H1 (cell line): ENCODE measurements at regions not wholly inside any gene's neighbourhood (a gene's known extent, or its start where the extent isn't known, plus 50 kb on each side); places are given as distances from the start of the nearest gene placed in this dataset.

ENCODE experiments used
- CTCF ChIA-PET: fragments of 300-600 bp; sonication (Branson Sonifier 250); formaldehyde crosslinking; loops from one replicate; lab custom pipeline; 2021; ENCODE audit not compliant: partially characterized antibody; lab: Charles Lee
- POLR2A ChIA-PET: fragments of 300-600 bp; sonication (Branson Sonifier 250); formaldehyde crosslinking; loops from one replicate; lab custom pipeline; 2021; ENCODE audit warnings: inconsistent platforms; ENCODE audit not compliant: partially characterized antibody; lab: Charles Lee
- DNase-seq, 2 experiments: peaks; one replicate each; pipeline versions ENCODE4 v3.0.0 to v3.0.0-alpha.2; 2010 to 2022; ENCODE audit warnings: low spot score in 2 of 2, low read depth in 1 of 2, mixed read lengths in 1 of 2
- FAIRE-seq: peaks from 2 replicates; lab custom pipeline; 2011; peaks lifted over from hg19 to GRCh38; lab: Jason Lieb, UNC
- H2AFZ ChIP-seq: 2 replicates; pipeline ENCODE4 v1.8.1; 2012; ENCODE audit warnings: low read length, inconsistent platforms
- H2AK5ac ChIP-seq: 2 replicates; pipeline ENCODE4 v1.6.1; 2013; ENCODE audit warnings: low read depth, low read length
- H2BK120ac ChIP-seq: replicated peaks from 2 replicates; pipeline ENCODE3; 2013; ENCODE audit warnings: low read depth, low read length, inconsistent platforms
- H2BK12ac ChIP-seq: 2 replicates; pipeline ENCODE4 v1.6.1; 2013; ENCODE audit warnings: low read depth, low read length
- H2BK15ac ChIP-seq: 2 replicates; pipeline ENCODE4 v1.6.1; 2013; ENCODE audit warnings: low read length
- H2BK20ac ChIP-seq: 2 replicates; pipeline ENCODE4 v1.6.1; 2013; ENCODE audit warnings: low read length
- H2BK5ac ChIP-seq: 2 replicates; pipeline ENCODE4 v1.6.1; 2013; ENCODE audit warnings: low read depth, low read length
- H3K14ac ChIP-seq: 2 replicates; pipeline ENCODE4 v1.6.1; 2013; ENCODE audit warnings: inconsistent platforms; ENCODE audit not compliant: insufficient read length
- H3K18ac ChIP-seq: 2 replicates; pipeline ENCODE4 v1.6.1; 2013; ENCODE audit warnings: low read length; ENCODE audit errors: extremely low read depth
- H3K23ac ChIP-seq: 2 replicates; pipeline ENCODE4 v1.6.1; 2013; ENCODE audit warnings: inconsistent platforms; ENCODE audit not compliant: insufficient read length
- H3K23me2 ChIP-seq: 2 replicates; pipeline ENCODE4 v1.6.1; 2013; ENCODE audit warnings: low read depth, low read length
- H3K27ac ChIP-seq: 2 replicates; pipeline ENCODE4 v1.6.1; 2011; ENCODE audit warnings: low read depth, low read length, inconsistent platforms
- H3K27me3 ChIP-seq, 4 experiments: replicated peaks in 1 of 4; 1 replicate in 1 of 4; 2 replicates in 3 of 4; pipeline versions ENCODE4 v1.6.1 to v1.8.1; 2011 to 2013; ENCODE audit warnings: low read length in 3 of 4, mild to moderate bottlenecking in 3 of 4, inconsistent platforms in 2 of 4, mixed read lengths in 2 of 4, moderate library complexity in 1 of 4; ENCODE audit not compliant: control insufficient read depth in 3 of 4, insufficient read depth in 3 of 4; ENCODE audit errors: extremely low read depth in 1 of 4
- H3K36me3 ChIP-seq, 4 experiments: 2 replicates each; pipeline versions ENCODE4 v1.6.1 to v1.8.1; 2011 to 2013; ENCODE audit warnings: mild to moderate bottlenecking in 4 of 4, low read length in 3 of 4, moderate library complexity in 2 of 4, control low read depth in 1 of 4, inconsistent platforms in 1 of 4; ENCODE audit not compliant: insufficient read depth in 4 of 4, control insufficient read depth in 2 of 4
- H3K4ac ChIP-seq: replicated peaks from 2 replicates; pipeline ENCODE3; 2013; ENCODE audit warnings: low read length, low read depth, mixed read lengths, inconsistent platforms; ENCODE audit not compliant: insufficient read length
- H3K4me1 ChIP-seq, 4 experiments: replicated peaks in 1 of 4; 1 replicate in 1 of 4; 2 replicates in 3 of 4; pipeline versions ENCODE4 v1.6.1 to v1.8.1; 2011 to 2013; ENCODE audit warnings: low read length in 3 of 4, inconsistent platforms in 2 of 4, mixed read lengths in 1 of 4; ENCODE audit not compliant: insufficient read depth in 4 of 4, control insufficient read depth in 3 of 4
- H3K4me2 ChIP-seq, 2 experiments: 2 replicates each; pipeline versions ENCODE4 v1.6.1 to v1.8.1; 2011 to 2013; ENCODE audit warnings: low read depth in 2 of 2, low read length in 2 of 2, control low read depth in 1 of 2, inconsistent platforms in 1 of 2, mild to moderate bottlenecking in 1 of 2; ENCODE audit not compliant: insufficient read depth in 1 of 2
- H3K4me3 ChIP-seq, 4 experiments: fragments of 200-600, 300-600 bp in 1 of 4; sonication (generic), shearing (Covaris generic), sonication (Bioruptor Twin) in 1 of 4; 2 replicates each; pipeline versions ENCODE4 v1.5.1 to v1.8.1; 2011 to 2016; ENCODE audit warnings: low read length in 4 of 4, low read depth in 3 of 4, control low read depth in 2 of 4, inconsistent platforms in 2 of 4, mild to moderate bottlenecking in 2 of 4, mixed read lengths in 1 of 4, moderate library complexity in 1 of 4; ENCODE audit not compliant: insufficient read depth in 2 of 4; ENCODE audit errors: extremely low read depth in 1 of 4
- H3K56ac ChIP-seq: replicated peaks from 2 replicates; pipeline ENCODE3; 2013; ENCODE audit warnings: low read depth, mild to moderate bottlenecking, mixed read lengths, low read length, inconsistent platforms; ENCODE audit not compliant: insufficient read length
- H3K79me1 ChIP-seq: 2 replicates; pipeline ENCODE4 v1.6.1; 2013; ENCODE audit warnings: low read depth, low read length, control low read depth
- H3K79me2 ChIP-seq, 2 experiments: 2 replicates each; pipeline versions ENCODE4 v1.6.1 to v1.8.1; 2012 to 2013; ENCODE audit warnings: low read length in 2 of 2, mild to moderate bottlenecking in 2 of 2, inconsistent platforms in 1 of 2; ENCODE audit not compliant: insufficient read depth in 2 of 2, control insufficient read depth in 1 of 2
- H3K9ac ChIP-seq, 4 experiments: replicated peaks in 1 of 4; 1 replicate in 1 of 4; 2 replicates in 3 of 4; pipeline versions ENCODE4 v1.6.1 to v1.8.1; 2011 to 2013; ENCODE audit warnings: low read depth in 3 of 4, low read length in 3 of 4, control low read depth in 2 of 4, mild to moderate bottlenecking in 2 of 4, moderate library complexity in 2 of 4, inconsistent platforms in 1 of 4; ENCODE audit errors: extremely low read depth in 1 of 4
- H3K9me3 ChIP-seq, 2 experiments: 2 replicates each; pipeline versions ENCODE4 v1.6.1 to v1.8.1; 2012 to 2013; ENCODE audit warnings: mild to moderate bottlenecking in 2 of 2, moderate library complexity in 2 of 2, control low read depth in 1 of 2, inconsistent platforms in 1 of 2, low read depth in 1 of 2, low read length in 1 of 2, mixed read lengths in 1 of 2; ENCODE audit not compliant: insufficient read depth in 2 of 2
- H4K20me1 ChIP-seq, 2 experiments: replicated peaks in 1 of 2; 2 replicates each; pipeline versions ENCODE3 to v1.8.1; 2011 to 2013; ENCODE audit warnings: inconsistent platforms in 2 of 2, low read length in 2 of 2, mild to moderate bottlenecking in 1 of 2; ENCODE audit not compliant: insufficient read depth in 2 of 2, control insufficient read depth in 1 of 2
- H4K5ac ChIP-seq: 2 replicates; pipeline ENCODE4 v1.6.1; 2013; ENCODE audit warnings: low read length, low read depth, mixed read lengths, inconsistent platforms; ENCODE audit not compliant: insufficient read length
- H4K8ac ChIP-seq: 2 replicates; pipeline ENCODE4 v1.8.0; 2013; ENCODE audit warnings: mild to moderate bottlenecking, moderate library complexity, low read length, inconsistent platforms; ENCODE audit not compliant: insufficient read depth; ENCODE audit errors: extremely low read depth
- H4K91ac ChIP-seq: replicated peaks from 2 replicates; pipeline ENCODE3; 2013; ENCODE audit warnings: low read length, mixed read lengths, inconsistent platforms; ENCODE audit not compliant: insufficient read length
- SAP30 ChIP-seq: fragments of 300-600 bp; sonication (generic); IDR thresholded peaks from 2 replicates; pipeline ENCODE4 v1.7.1; 2012; ENCODE audit warnings: low read length, moderate library complexity, mild to moderate bottlenecking, inconsistent platforms; ENCODE audit not compliant: insufficient read depth, insufficient replicate concordance
- WGBS, 2 experiments: shearing (Covaris generic) in 1 of 2; methylation state at CpG; one replicate each; pipeline versions ENCODE4 v1.1.6 to v1.1.7; 2013 to 2015; ENCODE audit warnings: low lambda C conversion rate in 2 of 2, mixed read lengths in 2 of 2, inconsistent platforms in 1 of 2, low coverage in 1 of 2, missing lambda C conversion rate in 1 of 2; ENCODE audit not compliant: insufficient replicate concordance in 2 of 2, insufficient coverage in 1 of 2, insufficient read length in 1 of 2; ENCODE audit errors: extremely low coverage in 1 of 2, missing lambda C conversion rate in 1 of 2; 5-methylcytosine and 5-hydroxymethylcytosine counted together

- CTCF ChIA-PET, result no interaction called here
- POLR2A ChIA-PET, result no interaction called here
Observed at GRCh38 chr11:42591841-42592240, 720.0 kb upstream of the API5 start.

More at GRCh38 chr11:42591841-42592240, 720.0 kb upstream of the API5 start:
- 89% methylated on average over 2 of the region's 2 CpGs; no CpG with 5 or more reads in 1 of the 2 experiments for WGBS, 2 experiments
- Histone ChIP-seq H3K14ac (no peak overlapping the region), H3K4me3 (no peak overlapping the region), H4K20me1 (no peaks in the 10 kb centered on the region), H3K23me2 (no peaks in the 10 kb centered on the region), H4K5ac (no peak overlapping the region), H2BK12ac (no peak overlapping the region), H3K27me3 (no peaks in the 10 kb centered on the region), H2BK20ac (no peak overlapping the region), H4K91ac (no peak overlapping the region), H3K9ac (no peak overlapping the region), H2AK5ac (no peak overlapping the region), H3K18ac (no peak overlapping the region), H3K23ac (no peak overlapping the region), H2BK120ac (no peak overlapping the region), H4K8ac (no peak overlapping the region), H2BK15ac (no peak overlapping the region), H3K4ac (no peak overlapping the region), H3K79me2 (no peaks in the 10 kb centered on the region), H3K79me1 (no peaks in the 10 kb centered on the region), H3K9me3 (no peaks in the 10 kb centered on the region), H3K56ac (no peak overlapping the region), H2BK5ac (no peak overlapping the region), H2AFZ (peak overlapping the region; percentile 63; the same call in 1 of the 2 replicates), H3K27ac (no peak overlapping the region), H3K4me2 (no peak overlapping the region), H3K36me3 (no peaks in the 10 kb centered on the region), H3K4me1 (peaks cover 0 to 14% (median 7%) of the 10 kb centered on the region in 4 experiments; a peak in 4 of 7 replicates)
- FAIRE-seq (no peak), DNase-seq (no peak)
- TF ChIP-seq SAP30, result no peak
